ENCODE measurements at regions not wholly inside any gene's neighbourhood (a gene's known extent, or its start where the extent isn't known, plus 50 kb on each side); places are given as distances from the start of the nearest gene placed in this dataset.
"Not testable (repeated sequence)": the region's sequence is repeated elsewhere in the genome, so short reads cannot be mapped to it uniquely, and the experiment has no call there.

- H3K4me1 Mint-ChIP-seq: no peaks in the 10 kb centered on the region
- H3K36me3 Mint-ChIP-seq: no peaks in the 10 kb centered on the region
- no peaks in the 10 kb centered on the region for H3K27me3 Mint-ChIP-seq
- peaks cover 0 to 7% (median 3%) of the 10 kb centered on the region in 3 donors for H3K9me3 Mint-ChIP-seq
- H3K27ac Mint-ChIP-seq: no peak overlapping the region
- no peak overlapping the region for H3K4me3 Mint-ChIP-seq
These were observed 202.8 kb upstream of the TAS2R1 start for GRCh38 chr5:9832921-9833320.

GRCh38 chr5:9831823-9832222 lies 201.7 kb upstream of the TAS2R1 start:
- peaks cover 0 to 3% (median 2%) of the 10 kb centered on the region in 3 donors for H3K9me3 Mint-ChIP-seq
- no peak overlapping the region for H3K4me3 Mint-ChIP-seq
- H3K27me3 Mint-ChIP-seq: no peaks in the 10 kb centered on the region
- no peak overlapping the region for H3K27ac Mint-ChIP-seq
- no peaks in the 10 kb centered on the region for H3K36me3 Mint-ChIP-seq
- H3K4me1 Mint-ChIP-seq: no peaks in the 10 kb centered on the region

- Mint-ChIP-seq H3K36me3 (no peaks in the 10 kb centered on the region), H3K4me1 (no peaks in the 10 kb centered on the region), H3K27me3 (no peaks in the 10 kb centered on the region), H3K4me3 (no peak overlapping the region), H3K9me3 (peaks cover 0 to 3% (median 0%) of the 10 kb centered on the region in 3 donors), H3K27ac (no peak overlapping the region)
These were observed 200.0 kb upstream of the TAS2R1 start for GRCh38 chr5:9830184-9830583.

GRCh38 chr5:9829621-9830020 lies 199.5 kb upstream of the TAS2R1 start:
- no peaks in the 10 kb centered on the region for H3K27me3 Mint-ChIP-seq
- H3K36me3 Mint-ChIP-seq: no peaks in the 10 kb centered on the region
- no peak overlapping the region for H3K4me3 Mint-ChIP-seq
- H3K4me1 Mint-ChIP-seq: no peaks in the 10 kb centered on the region
- H3K27ac Mint-ChIP-seq: no peak overlapping the region
- H3K9me3 Mint-ChIP-seq: peaks cover 0 to 3% (median 0%) of the 10 kb centered on the region in 3 donors

- Mint-ChIP-seq H3K9me3 (no peaks in the 10 kb centered on the region), H3K27me3 (no peaks in the 10 kb centered on the region), H3K27ac (no peak overlapping the region), H3K36me3 (no peaks in the 10 kb centered on the region), H3K4me1 (no peaks in the 10 kb centered on the region), H3K4me3 (no peak overlapping the region)
These were observed 190.7 kb upstream of the TAS2R1 start for GRCh38 chr5:9820691-9821449.

- Mint-ChIP-seq H3K36me3 (no peaks in the 10 kb centered on the region), H3K4me1 (no peaks in the 10 kb centered on the region), H3K27ac (no peak overlapping the region), H3K4me3 (no peak overlapping the region), H3K9me3 (peaks cover 0 to 4% (median 0%) of the 10 kb centered on the region in 3 donors), H3K27me3 (no peaks in the 10 kb centered on the region)
These were observed 188.2 kb upstream of the TAS2R1 start for GRCh38 chr5:9818340-9818845.

- Mint-ChIP-seq H3K27me3 (no peaks in the 10 kb centered on the region), H3K4me3 (no peak overlapping the region), H3K4me1 (no peaks in the 10 kb centered on the region), H3K27ac (no peak overlapping the region), H3K36me3 (no peaks in the 10 kb centered on the region), H3K9me3 (peaks cover 0 to 4% (median 0%) of the 10 kb centered on the region in 3 donors)
These were observed 187.7 kb upstream of the TAS2R1 start for GRCh38 chr5:9817819-9818218.

GRCh38 chr5:9815051-9815450 lies 184.9 kb upstream of the TAS2R1 start:
- H3K4me3 Mint-ChIP-seq: no peak overlapping the region
- no peaks in the 10 kb centered on the region for H3K27me3 Mint-ChIP-seq
- H3K36me3 Mint-ChIP-seq: no peaks in the 10 kb centered on the region
- peaks cover 1 to 6% (median 4%) of the 10 kb centered on the region in 3 donors for H3K9me3 Mint-ChIP-seq
- H3K4me1 Mint-ChIP-seq: no peaks in the 10 kb centered on the region
- no peak overlapping the region for H3K27ac Mint-ChIP-seq

- peaks cover 1 to 6% (median 6%) of the 10 kb centered on the region in 3 donors for H3K9me3 Mint-ChIP-seq
- no peaks in the 10 kb centered on the region for H3K27me3 Mint-ChIP-seq
- no peak overlapping the region for H3K27ac Mint-ChIP-seq
- no peaks in the 10 kb centered on the region for H3K4me1 Mint-ChIP-seq
- H3K4me3 Mint-ChIP-seq: no peak overlapping the region
- no peaks in the 10 kb centered on the region for H3K36me3 Mint-ChIP-seq
These were observed 183.2 kb upstream of the TAS2R1 start for GRCh38 chr5:9813305-9813704.

- H3K36me3 Mint-ChIP-seq, H3K4me3 Mint-ChIP-seq, H3K27ac Mint-ChIP-seq, H3K4me1 Mint-ChIP-seq, H3K27me3 Mint-ChIP-seq: not testable (repeated sequence)
- peaks cover 7 to 15% (median 8%) of the 10 kb centered on the region in 3 donors for H3K9me3 Mint-ChIP-seq
These were observed 177.2 kb upstream of the TAS2R1 start for GRCh38 chr5:9807366-9807765.

- peaks cover 0 to 6% (median 5%) of the 10 kb centered on the region in 3 donors for H3K9me3 Mint-ChIP-seq
- H3K4me3 Mint-ChIP-seq: no peak overlapping the region
- no peaks in the 10 kb centered on the region for H3K4me1 Mint-ChIP-seq
- peaks cover 3% of the 10 kb centered on the region for H3K36me3 Mint-ChIP-seq
- no peak overlapping the region for H3K27ac Mint-ChIP-seq
- no peaks in the 10 kb centered on the region for H3K27me3 Mint-ChIP-seq
These were observed 171.8 kb upstream of the TAS2R1 start for GRCh38 chr5:9801908-9802307.

- H3K27ac Mint-ChIP-seq: no peak overlapping the region
- peaks cover 0 to 5% (median 2%) of the 10 kb centered on the region in 3 donors for H3K9me3 Mint-ChIP-seq
- H3K36me3 Mint-ChIP-seq: no peaks in the 10 kb centered on the region
- no peaks in the 10 kb centered on the region for H3K4me1 Mint-ChIP-seq
- H3K27me3 Mint-ChIP-seq: no peaks in the 10 kb centered on the region
- H3K4me3 Mint-ChIP-seq: no peak overlapping the region
These were observed 169.5 kb upstream of the TAS2R1 start for GRCh38 chr5:9799606-9800005.

- Mint-ChIP-seq H3K4me1 (no peaks in the 10 kb centered on the region), H3K27me3 (peaks cover 1% of the 10 kb centered on the region), H3K36me3 (no peaks in the 10 kb centered on the region), H3K9me3 (peaks cover 0 to 3% (median 0%) of the 10 kb centered on the region in 3 donors), H3K4me3 (no peak overlapping the region), H3K27ac (no peak overlapping the region)
These were observed 160.1 kb upstream of the TAS2R1 start for GRCh38 chr5:9790276-9790675.

- Mint-ChIP-seq H3K4me1 (no peaks in the 10 kb centered on the region), H3K27ac (no peak overlapping the region), H3K9me3 (peaks cover 0 to 3% (median 0%) of the 10 kb centered on the region in 3 donors), H3K36me3 (no peaks in the 10 kb centered on the region), H3K27me3 (peaks cover 1% of the 10 kb centered on the region), H3K4me3 (no peak overlapping the region)
These were observed 159.6 kb upstream of the TAS2R1 start for GRCh38 chr5:9789777-9790176.

GRCh38 chr5:9787861-9788600 lies 157.9 kb upstream of the TAS2R1 start:
- Mint-ChIP-seq H3K27ac (no peak overlapping the region), H3K36me3 (no peaks in the 10 kb centered on the region), H3K9me3 (peaks cover 0 to 3% (median 0%) of the 10 kb centered on the region in 3 donors), H3K4me3 (no peak overlapping the region), H3K27me3 (peaks cover 1% of the 10 kb centered on the region), H3K4me1 (no peaks in the 10 kb centered on the region)

Measured in IgD-negative memory B cell (primary cell).